Endothelial cell of umbilical vein (primary cell): ENCODE measurements at regions not wholly inside any gene's neighbourhood (a gene's known extent, or its start where the extent isn't known, plus 50 kb on each side); places are given as distances from the start of the nearest gene placed in this dataset.

Source experiments
- CTCF ChIP-seq, 2 donors: IDR thresholded peaks; 1 replicate in 1 of 2; 2 replicates in 1 of 2; pipeline ENCODE4 v1.5.1; 2011; ENCODE audit warnings: low read length in 2 of 2, mild to moderate bottlenecking in 2 of 2, moderate library complexity in 2 of 2, control low read depth in 1 of 2, inconsistent platforms in 1 of 2, low read depth in 1 of 2; ENCODE audit not compliant: insufficient read depth in 1 of 2; ENCODE audit errors: extremely low read depth in 1 of 2
- EZH2 ChIP-seq: IDR thresholded peaks from 2 replicates; pipeline ENCODE4 v1.6.1; 2012; ENCODE audit warnings: borderline replicate concordance, low read depth, mild to moderate bottlenecking, moderate library complexity, low read length, inconsistent platforms; ENCODE audit not compliant: severe bottlenecking
- FOS ChIP-seq: IDR thresholded peaks from 2 replicates; pipeline ENCODE4 v1.6.1; 2011; ENCODE audit warnings: mild to moderate bottlenecking, low read length, moderate library complexity, borderline replicate concordance; ENCODE audit not compliant: insufficient read depth
- GATA2 ChIP-seq: IDR thresholded peaks from 2 replicates; pipeline ENCODE4 v1.7.0; 2011; ENCODE audit warnings: low read depth, mild to moderate bottlenecking, moderate library complexity, mixed read lengths, low read length; ENCODE audit not compliant: insufficient read length, insufficient read depth
- JUN ChIP-seq: IDR thresholded peaks from 2 replicates; pipeline ENCODE4 v1.6.1; 2011; ENCODE audit warnings: borderline replicate concordance, low read depth; ENCODE audit not compliant: insufficient read length, insufficient read depth
- MAX ChIP-seq: IDR thresholded peaks from 2 replicates; pipeline ENCODE4 v1.6.1; 2011; ENCODE audit not compliant: insufficient read depth, insufficient read length
- MYC ChIP-seq: IDR thresholded peaks from one replicate; pipeline ENCODE4 v1.6.1; 2011; ENCODE audit warnings: mild to moderate bottlenecking, low read depth, low read length
- POLR2A ChIP-seq: IDR thresholded peaks from 2 replicates; pipeline ENCODE4 v1.6.1; 2012; ENCODE audit warnings: low read depth, mild to moderate bottlenecking, control low read depth, low read length
- POLR2AphosphoS5 ChIP-seq: IDR thresholded peaks from 2 replicates; pipeline ENCODE4 v1.6.1; 2012; ENCODE audit warnings: low read depth, mild to moderate bottlenecking, control low read depth, low read length, moderate library complexity; ENCODE audit not compliant: insufficient read depth

- TF ChIP-seq CTCF (IDR thresholded peaks at IDR 0.05; ENCODE audit: extremely low read depth in 1 of 2, insufficient read depth in 1 of 2, low read depth in 1 of 2, low read length in 2 of 2) (no peak), POLR2A (no peak), JUN (no peak), EZH2 (no peak), POLR2AphosphoS5 (no peak), MAX (no peak), FOS (no peak), MYC (no peak), GATA2 (no peak)
These were observed 407.6 kb upstream of the KCNH7 start for GRCh38 chr2:163246135-163246534.
